ENCODE measurements at regions not wholly inside any gene's neighbourhood (a gene's known extent, or its start where the extent isn't known, plus 50 kb on each side); places are given as distances from the start of the nearest gene placed in this dataset.

DNA sequence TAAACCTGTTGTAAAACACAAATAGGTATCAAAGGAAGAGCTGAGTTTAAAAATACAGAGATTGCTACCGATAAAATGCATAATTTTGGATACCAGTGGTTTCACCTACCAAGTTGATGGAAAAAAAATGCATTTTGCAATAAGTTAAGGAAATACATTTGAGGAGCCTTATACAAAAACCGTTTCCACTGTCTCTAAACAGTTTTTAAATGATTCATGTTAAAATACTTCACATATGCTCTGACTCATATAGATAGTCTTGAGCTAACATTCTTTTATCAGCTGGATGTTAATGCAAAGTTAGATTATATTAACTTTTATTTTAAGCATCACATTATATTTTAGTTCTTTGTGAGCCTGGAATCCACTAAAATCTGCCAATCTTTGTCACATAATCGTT, 50.6 kb upstream of the ANKRD17 start (continued):
- TF ChIP-seq, protein P1, sequence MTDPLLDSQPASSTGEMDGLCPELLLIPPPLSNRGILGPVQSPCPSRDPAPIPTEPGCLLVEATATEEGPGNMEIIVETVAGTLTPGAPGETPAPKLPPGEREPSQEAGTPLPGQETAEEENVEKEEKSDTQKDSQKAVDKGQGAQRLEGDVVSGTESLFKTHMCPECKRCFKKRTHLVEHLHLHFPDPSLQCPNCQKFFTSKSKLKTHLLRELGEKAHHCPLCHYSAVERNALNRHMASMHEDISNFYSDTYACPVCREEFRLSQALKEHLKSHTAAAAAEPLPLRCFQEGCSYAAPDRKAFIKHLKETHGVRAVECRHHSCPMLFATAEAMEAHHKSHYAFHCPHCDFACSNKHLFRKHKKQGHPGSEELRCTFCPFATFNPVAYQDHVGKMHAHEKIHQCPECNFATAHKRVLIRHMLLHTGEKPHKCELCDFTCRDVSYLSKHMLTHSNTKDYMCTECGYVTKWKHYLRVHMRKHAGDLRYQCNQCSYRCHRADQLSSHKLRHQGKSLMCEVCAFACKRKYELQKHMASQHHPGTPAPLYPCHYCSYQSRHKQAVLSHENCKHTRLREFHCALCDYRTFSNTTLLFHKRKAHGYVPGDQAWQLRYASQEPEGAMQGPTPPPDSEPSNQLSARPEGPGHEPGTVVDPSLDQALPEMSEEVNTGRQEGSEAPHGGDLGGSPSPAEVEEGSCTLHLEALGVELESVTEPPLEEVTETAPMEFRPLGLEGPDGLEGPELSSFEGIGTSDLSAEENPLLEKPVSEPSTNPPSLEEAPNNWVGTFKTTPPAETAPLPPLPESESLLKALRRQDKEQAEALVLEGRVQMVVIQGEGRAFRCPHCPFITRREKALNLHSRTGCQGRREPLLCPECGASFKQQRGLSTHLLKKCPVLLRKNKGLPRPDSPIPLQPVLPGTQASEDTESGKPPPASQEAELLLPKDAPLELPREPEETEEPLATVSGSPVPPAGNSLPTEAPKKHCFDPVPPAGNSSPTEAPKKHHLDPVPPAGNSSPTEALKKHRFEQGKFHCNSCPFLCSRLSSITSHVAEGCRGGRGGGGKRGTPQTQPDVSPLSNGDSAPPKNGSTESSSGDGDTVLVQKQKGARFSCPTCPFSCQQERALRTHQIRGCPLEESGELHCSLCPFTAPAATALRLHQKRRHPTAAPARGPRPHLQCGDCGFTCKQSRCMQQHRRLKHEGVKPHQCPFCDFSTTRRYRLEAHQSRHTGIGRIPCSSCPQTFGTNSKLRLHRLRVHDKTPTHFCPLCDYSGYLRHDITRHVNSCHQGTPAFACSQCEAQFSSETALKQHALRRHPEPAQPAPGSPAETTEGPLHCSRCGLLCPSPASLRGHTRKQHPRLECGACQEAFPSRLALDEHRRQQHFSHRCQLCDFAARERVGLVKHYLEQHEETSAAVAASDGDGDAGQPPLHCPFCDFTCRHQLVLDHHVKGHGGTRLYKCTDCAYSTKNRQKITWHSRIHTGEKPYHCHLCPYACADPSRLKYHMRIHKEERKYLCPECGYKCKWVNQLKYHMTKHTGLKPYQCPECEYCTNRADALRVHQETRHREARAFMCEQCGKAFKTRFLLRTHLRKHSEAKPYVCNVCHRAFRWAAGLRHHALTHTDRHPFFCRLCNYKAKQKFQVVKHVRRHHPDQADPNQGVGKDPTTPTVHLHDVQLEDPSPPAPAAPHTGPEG (CRISPR knock-in tag; IDR thresholded peaks at IDR 0.05) = no peak
- TF ChIP-seq GTF3A (CRISPR knock-in tag; conservative IDR thresholded peaks at IDR 0.05) = no peak
- TF ChIP-seq, protein P2, sequence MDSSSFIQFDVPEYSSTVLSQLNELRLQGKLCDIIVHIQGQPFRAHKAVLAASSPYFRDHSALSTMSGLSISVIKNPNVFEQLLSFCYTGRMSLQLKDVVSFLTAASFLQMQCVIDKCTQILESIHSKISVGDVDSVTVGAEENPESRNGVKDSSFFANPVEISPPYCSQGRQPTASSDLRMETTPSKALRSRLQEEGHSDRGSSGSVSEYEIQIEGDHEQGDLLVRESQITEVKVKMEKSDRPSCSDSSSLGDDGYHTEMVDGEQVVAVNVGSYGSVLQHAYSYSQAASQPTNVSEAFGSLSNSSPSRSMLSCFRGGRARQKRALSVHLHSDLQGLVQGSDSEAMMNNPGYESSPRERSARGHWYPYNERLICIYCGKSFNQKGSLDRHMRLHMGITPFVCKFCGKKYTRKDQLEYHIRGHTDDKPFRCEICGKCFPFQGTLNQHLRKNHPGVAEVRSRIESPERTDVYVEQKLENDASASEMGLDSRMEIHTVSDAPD (CRISPR knock-in tag; IDR thresholded peaks at IDR 0.05) = no peak
- TF ChIP-seq, protein P3, sequence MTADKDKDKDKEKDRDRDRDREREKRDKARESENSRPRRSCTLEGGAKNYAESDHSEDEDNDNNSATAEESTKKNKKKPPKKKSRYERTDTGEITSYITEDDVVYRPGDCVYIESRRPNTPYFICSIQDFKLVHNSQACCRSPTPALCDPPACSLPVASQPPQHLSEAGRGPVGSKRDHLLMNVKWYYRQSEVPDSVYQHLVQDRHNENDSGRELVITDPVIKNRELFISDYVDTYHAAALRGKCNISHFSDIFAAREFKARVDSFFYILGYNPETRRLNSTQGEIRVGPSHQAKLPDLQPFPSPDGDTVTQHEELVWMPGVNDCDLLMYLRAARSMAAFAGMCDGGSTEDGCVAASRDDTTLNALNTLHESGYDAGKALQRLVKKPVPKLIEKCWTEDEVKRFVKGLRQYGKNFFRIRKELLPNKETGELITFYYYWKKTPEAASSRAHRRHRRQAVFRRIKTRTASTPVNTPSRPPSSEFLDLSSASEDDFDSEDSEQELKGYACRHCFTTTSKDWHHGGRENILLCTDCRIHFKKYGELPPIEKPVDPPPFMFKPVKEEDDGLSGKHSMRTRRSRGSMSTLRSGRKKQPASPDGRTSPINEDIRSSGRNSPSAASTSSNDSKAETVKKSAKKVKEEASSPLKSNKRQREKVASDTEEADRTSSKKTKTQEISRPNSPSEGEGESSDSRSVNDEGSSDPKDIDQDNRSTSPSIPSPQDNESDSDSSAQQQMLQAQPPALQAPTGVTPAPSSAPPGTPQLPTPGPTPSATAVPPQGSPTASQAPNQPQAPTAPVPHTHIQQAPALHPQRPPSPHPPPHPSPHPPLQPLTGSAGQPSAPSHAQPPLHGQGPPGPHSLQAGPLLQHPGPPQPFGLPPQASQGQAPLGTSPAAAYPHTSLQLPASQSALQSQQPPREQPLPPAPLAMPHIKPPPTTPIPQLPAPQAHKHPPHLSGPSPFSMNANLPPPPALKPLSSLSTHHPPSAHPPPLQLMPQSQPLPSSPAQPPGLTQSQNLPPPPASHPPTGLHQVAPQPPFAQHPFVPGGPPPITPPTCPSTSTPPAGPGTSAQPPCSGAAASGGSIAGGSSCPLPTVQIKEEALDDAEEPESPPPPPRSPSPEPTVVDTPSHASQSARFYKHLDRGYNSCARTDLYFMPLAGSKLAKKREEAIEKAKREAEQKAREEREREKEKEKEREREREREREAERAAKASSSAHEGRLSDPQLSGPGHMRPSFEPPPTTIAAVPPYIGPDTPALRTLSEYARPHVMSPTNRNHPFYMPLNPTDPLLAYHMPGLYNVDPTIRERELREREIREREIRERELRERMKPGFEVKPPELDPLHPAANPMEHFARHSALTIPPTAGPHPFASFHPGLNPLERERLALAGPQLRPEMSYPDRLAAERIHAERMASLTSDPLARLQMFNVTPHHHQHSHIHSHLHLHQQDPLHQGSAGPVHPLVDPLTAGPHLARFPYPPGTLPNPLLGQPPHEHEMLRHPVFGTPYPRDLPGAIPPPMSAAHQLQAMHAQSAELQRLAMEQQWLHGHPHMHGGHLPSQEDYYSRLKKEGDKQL (CRISPR knock-in tag; IDR thresholded peaks at IDR 0.05; ENCODE audit: low read depth) = no peak
